K562 (cell line): ENCODE measurements at regions not wholly inside any gene's neighbourhood (a gene's known extent, or its start where the extent isn't known, plus 50 kb on each side); places are given as distances from the start of the nearest gene placed in this dataset.

Experiments
- ATAC-seq: fragments of 200-7000 bp; cut with Tn5 transposase; 3 replicates; pipeline ENCODE4 v1.9.1; 2020; ENCODE audit warnings: moderate library complexity
- BruUV-seq: library from RNA; stranded (reverse); fragments of 400-500 nt; replicated peaks from 2 replicates; lab custom pipeline; 2021; lab: Mats Ljungman, UMichigan
- CTCF ChIA-PET: fragments of 300-600 bp; formaldehyde crosslinking; extraction: SDS; loops from one replicate; lab custom pipeline; 2021; ENCODE audit warnings: low intra/inter-chr PET ratio; lab: Yijun Ruan, JAX
- POLR2A ChIA-PET: fragments of 300-600, 350-650 bp; sonication (Branson Sonifier 250); formaldehyde crosslinking; extraction: SDS; loops from one replicate; lab custom pipeline; 2021; ENCODE audit warnings: antibody characterized with exemption, inconsistent platforms; lab: Yijun Ruan, JAX
- DNase-seq, 4 experiments: peaks; one replicate each; pipeline versions ENCODE4 v3.0.0 to v3.0.0-alpha.2; 2011 to 2018; ENCODE audit warnings: low spot score in 3 of 4, mixed read lengths in 3 of 4; ENCODE audit errors: extremely low read depth in 1 of 4
- FAIRE-seq: peaks from 2 replicates; lab custom pipeline; 2011; peaks lifted over from hg19 to GRCh38; lab: Jason Lieb, UNC
- H2AFZ ChIP-seq: 2 replicates; pipeline ENCODE4 v1.6.0; 2011; ENCODE audit warnings: low read depth, low read length, control low read depth, inconsistent platforms
- H3K27ac ChIP-seq: fragments of 200-600 bp; 3 replicates; pipeline ENCODE4 v1.8.0; 2011; ENCODE audit warnings: low read depth, mild to moderate bottlenecking, control low read depth, inconsistent platforms, low read length, moderate library complexity, mixed read lengths; ENCODE audit errors: extremely low read depth
- H3K27me3 ChIP-seq, 2 experiments: fragments of 300-600 bp in 1 of 2; 2 replicates in 1 of 2; 3 replicates in 1 of 2; pipeline versions ENCODE4 v1.6.0 to v1.8.0; 2011; ENCODE audit warnings: inconsistent platforms in 2 of 2, low read length in 2 of 2, mild to moderate bottlenecking in 1 of 2, mixed read lengths in 1 of 2, moderate library complexity in 1 of 2; ENCODE audit not compliant: control insufficient read depth in 2 of 2, insufficient read depth in 2 of 2
- H3K36me3 ChIP-seq: fragments of 300-600 bp; 3 replicates; pipeline ENCODE4 v1.8.0; 2011; ENCODE audit warnings: mild to moderate bottlenecking, low read length, inconsistent platforms; ENCODE audit not compliant: control insufficient read depth, insufficient read depth
- H3K4me1 ChIP-seq, 2 experiments: fragments of 200-600 bp in 1 of 2; replicated peaks in 1 of 2; 2 replicates in 1 of 2; 3 replicates in 1 of 2; pipeline versions ENCODE4 v1.5.1 to v1.8.0; 2011; ENCODE audit warnings: inconsistent platforms in 2 of 2, low read length in 2 of 2, mild to moderate bottlenecking in 1 of 2, mixed read lengths in 1 of 2, moderate library complexity in 1 of 2; ENCODE audit not compliant: control insufficient read depth in 2 of 2, insufficient read depth in 2 of 2
- H3K4me2 ChIP-seq: 2 replicates; pipeline ENCODE4 v1.6.1; 2011; ENCODE audit warnings: low read length, control low read depth, inconsistent platforms, mixed read lengths; ENCODE audit not compliant: insufficient read depth
- H3K4me3 ChIP-seq: fragments of 200-600 bp; sonication (generic), shearing (Covaris generic); 2 replicates; pipeline ENCODE4 v1.5.1; 2016; ENCODE audit warnings: control low read depth, inconsistent platforms
- H3K79me2 ChIP-seq: fragments of 200-600 bp; 3 replicates; pipeline ENCODE4 v1.8.0; 2011; ENCODE audit warnings: low read length, inconsistent platforms; ENCODE audit not compliant: control insufficient read depth, insufficient read depth
- H3K9ac ChIP-seq, 2 experiments: 2 replicates each; pipeline versions ENCODE4 v1.6.0 to v1.6.1; 2011; ENCODE audit warnings: low read depth in 2 of 2, low read length in 2 of 2, control low read depth in 1 of 2, inconsistent platforms in 1 of 2, mild to moderate bottlenecking in 1 of 2, mixed read lengths in 1 of 2; ENCODE audit not compliant: insufficient read depth in 1 of 2
- H3K9me1 ChIP-seq: one replicate; pipeline ENCODE4 v1.6.0; 2011; ENCODE audit warnings: inconsistent platforms, mild to moderate bottlenecking, low read length, moderate library complexity; ENCODE audit not compliant: control insufficient read depth, insufficient read depth
- H3K9me3 ChIP-seq: replicated peaks from 2 replicates; pipeline ENCODE4 v1.5.1; 2011; ENCODE audit warnings: low read depth, low read length, inconsistent platforms; ENCODE audit not compliant: control insufficient read depth, insufficient read depth
- H4K20me1 ChIP-seq: replicated peaks from 2 replicates; pipeline ENCODE4 v1.6.1; 2011; ENCODE audit warnings: low read length, inconsistent platforms, mixed read lengths; ENCODE audit not compliant: control insufficient read depth, insufficient read depth
- ESRRA ChIP-seq: fragments of 450-650 bp; IDR thresholded peaks from 2 replicates; pipeline ENCODE4 v1.6.1; 2014; ENCODE audit warnings: low read depth, mild to moderate bottlenecking, moderate library complexity, borderline replicate concordance
- FOXA1 ChIP-seq: fragments of 450-650 bp; IDR thresholded peaks from 2 replicates; pipeline ENCODE4 v1.6.1; 2016; ENCODE audit warnings: mild to moderate bottlenecking, borderline replicate concordance
- GTF2F1 ChIP-seq: IDR thresholded peaks from 2 replicates; pipeline ENCODE4 v1.6.1; 2011; ENCODE audit warnings: low read depth, low read length, improper control_type of control experiment
- HDAC8 ChIP-seq: fragments of 450-650 bp; IDR thresholded peaks from 2 replicates; pipeline ENCODE4 v1.6.1; 2016; ENCODE audit warnings: mild to moderate bottlenecking, missing genetic modification characterization, moderate library complexity, missing compliant biosample characterization
- HDGF ChIP-seq: fragments of 450-650 bp; IDR thresholded peaks from 2 replicates; pipeline ENCODE4 v1.6.1; 2016
- HOXB6 ChIP-seq: fragments of 250-450 bp; sonication (Bioruptor Pico); IDR thresholded peaks from 2 replicates; pipeline ENCODE4 v1.5.1; 2022; ENCODE audit warnings: mild to moderate bottlenecking, borderline replicate concordance
- PRMT5 ChIP-seq: sonication (generic); formaldehyde crosslinking; IDR thresholded peaks from 2 replicates; pipeline ENCODE4 v1.5.0; 2020; ENCODE audit warnings: missing genetic modification reagents
- RBM22 ChIP-seq: fragments of 200-400 bp; formaldehyde crosslinking; IDR thresholded peaks from 2 replicates; pipeline ENCODE4 v1.6.1; 2018; ENCODE audit warnings: low read length, low read depth; ENCODE audit not compliant: poor library complexity, severe bottlenecking
- SAFB ChIP-seq: fragments of 200-400 bp; formaldehyde crosslinking; IDR thresholded peaks from 2 replicates; pipeline ENCODE4 v1.6.1; 2017; ENCODE audit warnings: low read depth, low read length, borderline replicate concordance
- ZBTB2 ChIP-seq: fragments of 450-650 bp; IDR thresholded peaks from 2 replicates; pipeline ENCODE4 v1.6.1; 2016; ENCODE audit warnings: antibody characterized with exemption
- ZNF12 ChIP-seq: sonication (generic); formaldehyde crosslinking; IDR thresholded peaks from 2 replicates; pipeline ENCODE4 v1.4.0; 2020; ENCODE audit warnings: mild to moderate bottlenecking, missing genetic modification reagents
- WGBS: fragments of 100-300 bp; shearing (Covaris generic); methylation state at CpG from one replicate; pipeline ENCODE4 v1.1.6; 2016; ENCODE audit warnings: low coverage, mixed read lengths; ENCODE audit not compliant: insufficient coverage; ENCODE audit errors: missing lambda C conversion rate; 5-methylcytosine and 5-hydroxymethylcytosine counted together
- in situ Hi-C: fragments of 300-500 bp; cut with MboI; formaldehyde crosslinking; loops from 4 replicates; pipeline ENCODE4 v1.15.0; 2018; ENCODE audit warnings: inconsistent platforms, mixed read lengths
- intact Hi-C: fragments of 100-400 bp; cut with micrococcal nuclease; formaldehyde crosslinking; loops from 2 replicates; pipeline ENCODE4 v1.14.2; 2022

- ChIA-PET CTCF (no interaction called here), POLR2A (no interaction called here)
- H3K27me3 ChIP-seq, result no peaks in the 10 kb centered on the region
- H3K9ac ChIP-seq, result no peak overlapping the region
- H3K9me1 ChIP-seq, result no peaks in the 10 kb centered on the region
- H3K4me2 ChIP-seq, result no peak overlapping the region
- no peak for FAIRE-seq
- no peaks in the 10 kb centered on the region for H3K79me2 ChIP-seq
- no peak overlapping the region for H3K4me3 ChIP-seq
- BruUV-seq, result no TSS peak
- H2AFZ ChIP-seq, result no peak overlapping the region
- no peaks in the 10 kb centered on the region for H3K4me1 ChIP-seq
- in situ Hi-C loops (no loop called here), intact Hi-C loops (no loop called here)
- no peak overlapping the region for H3K27ac ChIP-seq
- 0% methylated on average over 3 of the region's 3 CpGs for WGBS
- no peaks in the 10 kb centered on the region for H4K20me1 ChIP-seq
- H3K9me3 ChIP-seq, result no peaks in the 10 kb centered on the region
- no peak for DNase-seq
- H3K36me3 ChIP-seq, result no peaks in the 10 kb centered on the region
- no peak for TF ChIP-seq GTF2F1
- TF ChIP-seq SAFB, result no peak
- no peak for TF ChIP-seq ZNF12
- TF ChIP-seq RBM22, result no peak
- TF ChIP-seq ESRRA, result no peak
- no peak for TF ChIP-seq HDAC8 (tag)
- TF ChIP-seq ZBTB2, result no peak
- no peak for TF ChIP-seq FOXA1
- no peak for TF ChIP-seq HDGF
- TF ChIP-seq PRMT5 (CRISPR knock-in tag), result no peak
- no peak for TF ChIP-seq HOXB6
- ATAC-seq, result no peak
These were observed 1057.2 kb upstream of the PIK3C3 start for GRCh38 chr18:40897884-40898283.
